Erythroblast (primary cell): ENCODE measurements at regions not wholly inside any gene's neighbourhood (a gene's known extent, or its start where the extent isn't known, plus 50 kb on each side); places are given as distances from the start of the nearest gene placed in this dataset.

ENCODE experiments used
- GATA1 ChIP-seq: IDR thresholded peaks from 2 replicates; pipeline ENCODE4 v1.6.1; 2011; ENCODE audit warnings: low read depth, mild to moderate bottlenecking, control low read depth, low read length, moderate library complexity
- POLR2A ChIP-seq: IDR thresholded peaks from 2 replicates; pipeline ENCODE4 v1.6.1; 2011; ENCODE audit warnings: mild to moderate bottlenecking, low read length

GRCh38 chr9:113803811-113804589, 72.1 kb upstream of the ZNF618 start:
- no peak for TF ChIP-seq POLR2A
- TF ChIP-seq GATA1 = no peak
